ENCODE measurements at regions not wholly inside any gene's neighbourhood (a gene's known extent, or its start where the extent isn't known, plus 50 kb on each side); places are given as distances from the start of the nearest gene placed in this dataset.

DNA sequence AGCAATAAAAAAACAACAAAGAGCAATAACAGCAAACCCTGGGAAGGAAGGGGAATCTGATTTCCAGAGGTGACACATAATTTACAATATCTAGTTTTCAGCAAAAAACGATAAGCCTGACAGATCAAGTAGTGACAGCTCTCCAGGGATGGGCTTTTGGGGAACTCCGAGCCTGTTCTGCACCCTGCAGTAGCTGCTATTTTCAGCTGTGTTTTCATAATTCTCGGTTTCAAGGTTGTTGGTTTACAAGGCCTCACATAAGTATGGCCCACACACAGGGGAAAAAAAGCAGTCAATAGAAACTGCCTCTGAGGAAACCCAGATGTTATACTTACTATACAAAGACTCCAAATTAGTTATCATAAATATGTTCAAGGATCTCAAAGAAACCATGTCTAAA is 67.7 kb upstream of the CTLA4 start (continued):
- no peak for TF ChIP-seq TOX (CRISPR knock-in tag; IDR thresholded peaks at IDR 0.05; ENCODE audit: borderline replicate concordance)
- no peak for TF ChIP-seq SNAI2 (CRISPR knock-in tag; IDR thresholded peaks at IDR 0.05)
- no peak for TF ChIP-seq ZNF8 (CRISPR knock-in tag; IDR thresholded peaks at IDR 0.05)
- no peak for TF ChIP-seq PPARA (CRISPR knock-in tag; IDR thresholded peaks at IDR 0.05; ENCODE audit: borderline replicate concordance)
- no peak for TF ChIP-seq ZNF70 (CRISPR knock-in tag; IDR thresholded peaks at IDR 0.05)
- no peak for TF ChIP-seq ZNF565 (CRISPR knock-in tag; conservative IDR thresholded peaks at IDR 0.05; ENCODE audit: low read depth)
- TF ChIP-seq, protein P1, sequence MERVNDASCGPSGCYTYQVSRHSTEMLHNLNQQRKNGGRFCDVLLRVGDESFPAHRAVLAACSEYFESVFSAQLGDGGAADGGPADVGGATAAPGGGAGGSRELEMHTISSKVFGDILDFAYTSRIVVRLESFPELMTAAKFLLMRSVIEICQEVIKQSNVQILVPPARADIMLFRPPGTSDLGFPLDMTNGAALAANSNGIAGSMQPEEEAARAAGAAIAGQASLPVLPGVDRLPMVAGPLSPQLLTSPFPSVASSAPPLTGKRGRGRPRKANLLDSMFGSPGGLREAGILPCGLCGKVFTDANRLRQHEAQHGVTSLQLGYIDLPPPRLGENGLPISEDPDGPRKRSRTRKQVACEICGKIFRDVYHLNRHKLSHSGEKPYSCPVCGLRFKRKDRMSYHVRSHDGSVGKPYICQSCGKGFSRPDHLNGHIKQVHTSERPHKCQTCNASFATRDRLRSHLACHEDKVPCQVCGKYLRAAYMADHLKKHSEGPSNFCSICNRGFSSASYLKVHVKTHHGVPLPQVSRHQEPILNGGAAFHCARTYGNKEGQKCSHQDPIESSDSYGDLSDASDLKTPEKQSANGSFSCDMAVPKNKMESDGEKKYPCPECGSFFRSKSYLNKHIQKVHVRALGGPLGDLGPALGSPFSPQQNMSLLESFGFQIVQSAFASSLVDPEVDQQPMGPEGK (CRISPR knock-in tag; IDR thresholded peaks at IDR 0.05; ENCODE audit: borderline replicate concordance), result no peak
- TF ChIP-seq OSR1 (CRISPR knock-in tag; IDR thresholded peaks at IDR 0.05), result no peak
- TF ChIP-seq ZC3H10 (CRISPR knock-in tag; IDR thresholded peaks at IDR 0.05), result no peak
- no peak for TF ChIP-seq ZFP30 (CRISPR knock-in tag; IDR thresholded peaks at IDR 0.05)
- TF ChIP-seq GLIS3 (CRISPR knock-in tag; IDR thresholded peaks at IDR 0.05), result no peak

DNA sequence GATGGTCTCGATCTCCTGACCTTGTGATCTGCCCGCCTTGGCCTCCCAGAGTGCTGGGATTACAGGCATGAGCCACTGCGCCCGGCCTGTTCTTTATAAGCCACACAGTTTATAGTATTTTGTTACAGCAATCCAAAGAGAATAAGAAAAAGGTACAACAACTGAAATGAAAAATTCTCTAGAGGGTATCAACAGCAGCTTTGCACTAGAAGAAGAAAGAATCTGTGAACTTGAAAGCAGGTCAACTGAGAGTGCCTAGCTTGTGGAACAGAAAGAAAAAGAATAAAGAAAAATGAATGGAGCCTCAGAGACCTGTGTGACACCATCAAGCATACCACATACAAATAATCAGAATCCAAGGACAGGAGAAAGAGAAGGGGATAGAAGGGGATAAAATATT is 66.8 kb upstream of the CTLA4 start:
- TF ChIP-seq SNAI2 (CRISPR knock-in tag; IDR thresholded peaks at IDR 0.05) (no peak), PPARA (CRISPR knock-in tag; IDR thresholded peaks at IDR 0.05; ENCODE audit: borderline replicate concordance) (no peak), GLIS3 (CRISPR knock-in tag; IDR thresholded peaks at IDR 0.05) (no peak), OSR1 (CRISPR knock-in tag; IDR thresholded peaks at IDR 0.05) (no peak), ZNF70 (CRISPR knock-in tag; IDR thresholded peaks at IDR 0.05) (no peak), ZFP30 (CRISPR knock-in tag; IDR thresholded peaks at IDR 0.05) (0 out of 2 replicates have a peak, but pooled peaks have one; percentile 21)
- TF ChIP-seq, protein P2, sequence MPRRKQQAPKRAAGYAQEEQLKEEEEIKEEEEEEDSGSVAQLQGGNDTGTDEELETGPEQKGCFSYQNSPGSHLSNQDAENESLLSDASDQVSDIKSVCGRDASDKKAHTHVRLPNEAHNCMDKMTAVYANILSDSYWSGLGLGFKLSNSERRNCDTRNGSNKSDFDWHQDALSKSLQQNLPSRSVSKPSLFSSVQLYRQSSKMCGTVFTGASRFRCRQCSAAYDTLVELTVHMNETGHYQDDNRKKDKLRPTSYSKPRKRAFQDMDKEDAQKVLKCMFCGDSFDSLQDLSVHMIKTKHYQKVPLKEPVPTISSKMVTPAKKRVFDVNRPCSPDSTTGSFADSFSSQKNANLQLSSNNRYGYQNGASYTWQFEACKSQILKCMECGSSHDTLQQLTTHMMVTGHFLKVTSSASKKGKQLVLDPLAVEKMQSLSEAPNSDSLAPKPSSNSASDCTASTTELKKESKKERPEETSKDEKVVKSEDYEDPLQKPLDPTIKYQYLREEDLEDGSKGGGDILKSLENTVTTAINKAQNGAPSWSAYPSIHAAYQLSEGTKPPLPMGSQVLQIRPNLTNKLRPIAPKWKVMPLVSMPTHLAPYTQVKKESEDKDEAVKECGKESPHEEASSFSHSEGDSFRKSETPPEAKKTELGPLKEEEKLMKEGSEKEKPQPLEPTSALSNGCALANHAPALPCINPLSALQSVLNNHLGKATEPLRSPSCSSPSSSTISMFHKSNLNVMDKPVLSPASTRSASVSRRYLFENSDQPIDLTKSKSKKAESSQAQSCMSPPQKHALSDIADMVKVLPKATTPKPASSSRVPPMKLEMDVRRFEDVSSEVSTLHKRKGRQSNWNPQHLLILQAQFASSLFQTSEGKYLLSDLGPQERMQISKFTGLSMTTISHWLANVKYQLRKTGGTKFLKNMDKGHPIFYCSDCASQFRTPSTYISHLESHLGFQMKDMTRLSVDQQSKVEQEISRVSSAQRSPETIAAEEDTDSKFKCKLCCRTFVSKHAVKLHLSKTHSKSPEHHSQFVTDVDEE (CRISPR knock-in tag; IDR thresholded peaks at IDR 0.05), result no peak
- TF ChIP-seq, protein P3, sequence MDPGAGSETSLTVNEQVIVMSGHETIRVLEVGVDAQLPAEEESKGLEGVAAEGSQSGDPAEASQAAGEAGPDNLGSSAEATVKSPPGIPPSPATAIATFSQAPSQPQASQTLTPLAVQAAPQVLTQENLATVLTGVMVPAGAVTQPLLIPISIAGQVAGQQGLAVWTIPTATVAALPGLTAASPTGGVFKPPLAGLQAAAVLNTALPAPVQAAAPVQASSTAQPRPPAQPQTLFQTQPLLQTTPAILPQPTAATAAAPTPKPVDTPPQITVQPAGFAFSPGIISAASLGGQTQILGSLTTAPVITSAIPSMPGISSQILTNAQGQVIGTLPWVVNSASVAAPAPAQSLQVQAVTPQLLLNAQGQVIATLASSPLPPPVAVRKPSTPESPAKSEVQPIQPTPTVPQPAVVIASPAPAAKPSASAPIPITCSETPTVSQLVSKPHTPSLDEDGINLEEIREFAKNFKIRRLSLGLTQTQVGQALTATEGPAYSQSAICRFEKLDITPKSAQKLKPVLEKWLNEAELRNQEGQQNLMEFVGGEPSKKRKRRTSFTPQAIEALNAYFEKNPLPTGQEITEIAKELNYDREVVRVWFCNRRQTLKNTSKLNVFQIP (CRISPR knock-in tag; IDR thresholded peaks at IDR 0.05; ENCODE audit: borderline replicate concordance, low read depth), result no peak

DNA sequence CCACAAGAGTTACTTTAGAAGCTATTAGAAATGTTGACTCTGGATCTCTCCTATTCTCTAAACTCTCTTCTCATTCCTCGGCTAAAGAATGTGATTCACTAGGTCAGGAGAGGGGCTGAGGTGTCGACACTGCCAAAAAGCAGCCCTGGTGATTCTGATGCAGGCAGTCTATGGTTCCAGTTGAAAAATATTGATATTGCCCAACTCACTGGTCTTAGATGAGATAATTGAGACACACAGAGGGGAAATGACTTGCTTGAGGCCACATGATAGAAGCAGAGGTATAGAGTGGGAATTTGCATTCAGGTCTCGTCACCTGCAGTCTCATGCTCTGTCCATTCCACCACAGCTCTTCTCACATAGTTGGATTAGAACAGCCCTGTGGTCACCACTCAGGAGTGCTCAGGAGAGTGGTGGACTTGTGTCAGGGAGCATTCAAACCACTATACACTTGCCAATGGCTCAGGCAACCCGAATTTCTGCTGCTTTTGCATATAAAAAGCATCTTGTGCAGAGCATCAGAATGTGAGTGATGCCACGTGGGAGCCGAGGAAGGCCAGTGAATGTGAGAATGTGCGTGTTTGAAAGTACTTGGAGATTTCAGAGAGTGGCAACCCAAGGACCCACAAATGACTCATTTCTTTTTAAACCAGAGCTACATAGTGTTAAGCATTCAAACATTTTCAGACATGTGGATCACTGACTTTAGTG is 65.1 kb upstream of the CTLA4 start:
- peak; percentile 64 for ATAC-seq
- TF ChIP-seq, protein P3 (CRISPR knock-in tag; IDR thresholded peaks at IDR 0.05; ENCODE audit: borderline replicate concordance, low read depth), result no peak
- TF ChIP-seq ISL1 (CRISPR knock-in tag; IDR thresholded peaks at IDR 0.05) (no peak), ZFP3 (CRISPR knock-in tag; IDR thresholded peaks at IDR 0.05) (no peak), ESRRG (CRISPR knock-in tag; IDR thresholded peaks at IDR 0.05) (no peak), PPARA (CRISPR knock-in tag; IDR thresholded peaks at IDR 0.05; ENCODE audit: borderline replicate concordance) (no peak), ZFP30 (CRISPR knock-in tag; IDR thresholded peaks at IDR 0.05) (no peak), GLIS3 (CRISPR knock-in tag; IDR thresholded peaks at IDR 0.05) (no peak), CSDC2 (CRISPR knock-in tag; IDR thresholded peaks at IDR 0.05) (no peak), SNAI2 (CRISPR knock-in tag; IDR thresholded peaks at IDR 0.05) (no peak), ARNTL (CRISPR knock-in tag; IDR thresholded peaks at IDR 0.05; ENCODE audit: borderline replicate concordance, low read depth) (no peak), ZNF70 (CRISPR knock-in tag; IDR thresholded peaks at IDR 0.05) (no peak), ZNF8 (CRISPR knock-in tag; IDR thresholded peaks at IDR 0.05) (no peak), BACH2 (CRISPR knock-in tag; IDR thresholded peaks at IDR 0.05; ENCODE audit: borderline replicate concordance) (no peak), ZC3H10 (CRISPR knock-in tag; IDR thresholded peaks at IDR 0.05) (no peak), TCF4 (CRISPR knock-in tag; IDR thresholded peaks at IDR 0.05; ENCODE audit: borderline replicate concordance) (no peak)
- TF ChIP-seq, protein P2 (CRISPR knock-in tag; IDR thresholded peaks at IDR 0.05), result no peak
- TF ChIP-seq, protein P1 (CRISPR knock-in tag; IDR thresholded peaks at IDR 0.05; ENCODE audit: borderline replicate concordance), result no peak
- TF ChIP-seq, protein P4, sequence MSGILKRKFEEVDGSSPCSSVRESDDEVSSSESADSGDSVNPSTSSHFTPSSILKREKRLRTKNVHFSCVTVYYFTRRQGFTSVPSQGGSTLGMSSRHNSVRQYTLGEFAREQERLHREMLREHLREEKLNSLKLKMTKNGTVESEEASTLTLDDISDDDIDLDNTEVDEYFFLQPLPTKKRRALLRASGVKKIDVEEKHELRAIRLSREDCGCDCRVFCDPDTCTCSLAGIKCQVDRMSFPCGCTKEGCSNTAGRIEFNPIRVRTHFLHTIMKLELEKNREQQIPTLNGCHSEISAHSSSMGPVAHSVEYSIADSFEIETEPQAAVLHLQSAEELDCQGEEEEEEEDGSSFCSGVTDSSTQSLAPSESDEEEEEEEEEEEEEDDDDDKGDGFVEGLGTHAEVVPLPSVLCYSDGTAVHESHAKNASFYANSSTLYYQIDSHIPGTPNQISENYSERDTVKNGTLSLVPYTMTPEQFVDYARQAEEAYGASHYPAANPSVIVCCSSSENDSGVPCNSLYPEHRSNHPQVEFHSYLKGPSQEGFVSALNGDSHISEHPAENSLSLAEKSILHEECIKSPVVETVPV (CRISPR knock-in tag; IDR thresholded peaks at IDR 0.05), result no peak

More for the DNA sequence above, 66.8 kb upstream of the CTLA4 start:
- no peak for ATAC-seq
